ENCODE measurements at regions not wholly inside any gene's neighbourhood (a gene's known extent, or its start where the extent isn't known, plus 50 kb on each side); places are given as distances from the start of the nearest gene placed in this dataset.
"Not testable (repeated sequence)": the region's sequence is repeated elsewhere in the genome, so short reads cannot be mapped to it uniquely, and the experiment has no call there.

DNA sequence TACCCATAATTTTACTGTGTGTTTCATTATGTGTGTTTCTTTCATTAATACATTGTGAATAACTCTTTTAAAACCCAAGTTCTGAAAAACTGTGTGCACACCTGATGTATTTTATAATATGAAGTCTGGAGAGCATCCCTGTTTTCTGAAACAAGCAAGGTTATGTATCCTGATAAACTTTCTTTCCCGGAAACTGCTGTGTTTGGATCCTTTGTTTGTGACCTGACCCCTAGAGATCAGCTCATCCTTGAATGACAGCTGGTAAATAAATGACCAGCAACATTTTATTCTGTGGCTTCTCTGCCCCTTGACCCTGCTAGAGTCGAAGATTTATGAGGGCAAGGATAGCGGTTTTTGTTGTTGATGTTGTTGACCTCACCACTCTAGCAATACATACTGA is 535.6 kb upstream of the ZFP42 start:
- no peak for DNase-seq

DNA sequence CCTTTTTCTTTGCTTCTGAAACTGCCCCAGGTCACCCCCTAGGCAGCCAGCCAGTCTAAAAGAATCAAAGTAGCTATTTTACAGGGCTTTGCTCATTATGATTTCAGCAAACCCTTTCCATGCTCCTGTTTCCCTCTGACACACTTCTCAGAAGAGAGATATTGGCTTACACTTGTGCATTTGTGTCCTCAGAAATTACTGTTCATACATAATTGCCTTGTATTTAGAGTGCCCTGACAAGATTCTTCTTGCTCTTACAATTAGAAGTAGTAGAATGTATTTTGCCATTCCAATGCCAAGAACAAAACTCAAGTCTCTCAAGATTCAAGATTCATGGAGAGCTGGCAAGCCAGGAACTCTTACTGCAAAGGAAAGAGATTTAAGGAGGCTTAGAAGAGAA is 531.0 kb upstream of the ZFP42 start:
- no peak for DNase-seq

DNA sequence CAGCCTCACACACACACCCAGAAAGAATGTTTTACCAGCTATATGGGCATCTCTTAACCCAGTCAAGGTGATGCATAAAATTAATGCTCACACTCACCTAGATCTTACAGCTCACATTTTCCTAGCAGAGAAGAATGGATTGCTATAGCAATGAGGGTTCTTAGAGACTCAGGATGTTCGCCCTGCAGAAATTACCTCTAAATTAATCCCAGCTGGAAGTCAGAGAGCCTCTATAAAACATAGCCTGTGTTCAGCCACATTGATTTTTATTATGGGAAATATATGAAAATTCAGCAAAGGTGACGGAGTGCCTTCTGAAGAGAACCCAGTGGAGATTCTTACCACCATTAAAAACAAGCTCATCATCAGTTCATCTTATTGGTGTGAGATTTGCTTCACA is 528.3 kb upstream of the ZFP42 start:
- DNase-seq: no peak

DNA sequence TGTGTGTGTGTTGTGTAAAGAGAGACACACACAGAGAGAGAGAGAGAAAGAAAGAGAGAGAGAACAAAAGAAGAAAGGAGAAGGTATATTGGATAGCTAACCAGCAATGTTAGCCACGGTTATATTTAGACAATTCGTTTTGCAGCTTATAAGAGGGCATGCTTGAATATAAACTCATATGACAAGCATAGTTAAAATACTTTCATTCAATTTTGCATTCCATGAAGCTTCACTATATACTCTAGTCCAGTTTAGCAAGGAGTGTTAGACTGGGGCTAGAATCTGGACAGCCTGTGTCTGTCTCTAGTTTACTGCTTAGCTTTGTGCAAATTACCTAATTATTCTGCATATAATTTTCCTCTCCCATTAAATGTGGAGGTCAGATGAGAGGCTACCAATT is 525.9 kb upstream of the ZFP42 start:
- DNase-seq: no peak

DNA sequence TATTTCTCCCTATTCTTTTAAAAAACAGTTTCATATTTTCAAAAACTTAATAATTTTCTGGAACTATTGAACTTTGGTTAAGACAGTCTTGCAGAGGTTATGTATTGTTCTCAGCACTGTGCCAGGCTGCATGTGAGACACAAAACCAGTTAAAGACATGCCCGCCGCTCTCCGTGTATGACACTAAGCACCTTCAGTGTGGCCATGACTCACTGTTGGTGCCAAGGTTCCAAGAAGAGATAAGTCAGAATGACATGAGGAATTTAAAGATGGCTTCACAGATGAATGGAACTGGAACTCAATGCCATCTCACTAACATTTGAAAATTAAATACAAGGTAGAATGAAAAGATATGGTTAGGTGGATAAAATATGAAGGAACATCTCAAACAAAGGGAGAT is 525.5 kb upstream of the ZFP42 start:
- no peak for DNase-seq

DNA sequence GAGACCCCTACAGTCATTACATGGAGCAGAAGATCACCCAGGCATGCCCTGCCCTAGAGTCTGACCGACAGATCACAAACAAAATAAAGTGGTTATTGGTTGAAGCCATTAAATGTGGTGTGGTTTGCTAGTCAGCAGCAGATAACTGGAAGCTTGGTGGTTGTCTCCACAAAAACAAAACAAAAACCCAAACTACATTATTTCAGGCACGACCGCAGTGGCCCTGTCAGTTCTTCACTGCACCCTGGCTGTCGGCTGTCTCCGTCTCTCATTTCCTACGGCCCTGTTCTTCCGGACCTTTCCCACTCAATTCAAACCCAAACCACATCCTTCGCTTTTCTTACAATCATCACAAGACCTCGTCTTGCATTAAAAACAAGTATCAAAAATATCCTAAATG is 521.3 kb upstream of the ZFP42 start:
- no peak for DNase-seq

DNA sequence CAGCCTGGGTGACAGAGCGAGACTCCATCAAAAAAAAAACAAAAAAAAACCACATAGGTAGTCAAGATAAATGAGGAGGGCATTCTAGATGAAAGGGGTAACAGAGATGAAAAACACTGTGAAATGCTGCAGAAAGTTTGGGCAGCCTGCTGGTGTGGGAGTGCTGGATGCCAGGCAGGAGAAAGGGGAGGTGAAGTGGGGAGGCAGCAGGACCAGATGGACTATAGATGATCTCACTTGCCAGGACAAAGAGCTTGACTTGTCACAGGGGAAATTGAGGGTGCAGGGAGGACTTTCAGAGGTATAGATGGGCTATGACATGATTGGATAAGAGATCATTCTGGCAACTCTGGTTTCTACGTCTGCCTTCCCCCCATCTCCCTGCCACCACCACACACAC is 519.7 kb upstream of the ZFP42 start:
- DNase-seq: no peak

DNA sequence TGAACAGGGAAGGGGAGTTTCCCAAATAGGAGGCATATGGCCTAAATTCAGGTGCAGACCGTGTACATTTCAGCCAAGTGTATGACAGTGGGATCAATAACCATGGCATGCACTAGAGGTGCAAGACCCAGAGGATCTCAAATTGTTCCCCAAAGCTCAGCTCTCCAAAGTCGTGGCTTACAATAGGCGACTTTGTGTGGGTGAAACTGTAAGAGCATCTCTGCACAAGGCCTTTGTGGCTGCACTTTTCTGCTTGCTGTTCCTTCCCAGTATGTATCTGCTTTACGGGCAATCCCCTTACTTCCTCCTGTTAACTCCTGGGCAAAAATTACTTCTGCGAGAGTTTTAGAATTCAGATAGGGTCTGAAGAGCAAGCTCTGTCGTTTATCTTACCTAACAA is 518.3 kb upstream of the ZFP42 start:
- DNase-seq: no peak

DNA sequence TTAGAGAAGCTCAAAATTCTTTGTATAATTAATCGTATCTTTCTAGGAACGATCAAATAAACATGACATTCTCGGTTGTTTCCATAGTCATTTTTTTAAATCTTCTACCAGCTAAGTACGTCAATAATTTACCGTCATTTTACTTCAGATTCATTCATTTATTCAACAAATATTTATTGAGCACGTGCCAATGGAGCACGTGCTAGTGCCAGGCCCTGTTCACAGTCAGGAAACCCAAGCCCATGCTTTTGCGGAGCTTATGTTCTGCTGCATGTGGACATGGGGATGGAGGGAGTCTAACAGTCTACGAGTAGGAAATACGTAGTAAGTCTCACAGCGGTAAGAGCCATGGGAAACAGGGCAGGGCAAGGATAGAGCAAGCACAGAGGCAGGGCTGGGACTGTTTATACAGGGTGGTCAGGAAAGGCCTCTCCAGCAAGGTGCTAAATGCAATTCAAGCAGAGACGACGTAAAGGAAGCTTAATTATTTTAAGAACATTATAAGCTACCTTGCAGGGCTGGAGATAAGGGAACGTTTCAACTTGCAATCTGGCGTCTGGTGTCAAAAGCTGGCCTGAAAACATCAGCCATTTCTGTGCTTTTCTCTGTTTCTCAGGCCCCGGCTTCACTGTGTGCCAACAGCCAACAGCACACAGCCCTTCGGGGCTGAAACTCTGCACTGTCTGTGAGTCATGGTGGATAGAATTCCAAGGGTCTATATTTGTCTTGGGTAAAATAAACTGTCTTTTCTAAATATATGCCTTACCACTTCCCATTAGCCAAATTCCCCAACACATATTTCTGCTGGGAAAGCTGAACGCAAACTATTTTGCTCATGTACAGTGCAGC is 517.1 kb upstream of the ZFP42 start:
- DNase-seq: peak; percentile 69

DNA sequence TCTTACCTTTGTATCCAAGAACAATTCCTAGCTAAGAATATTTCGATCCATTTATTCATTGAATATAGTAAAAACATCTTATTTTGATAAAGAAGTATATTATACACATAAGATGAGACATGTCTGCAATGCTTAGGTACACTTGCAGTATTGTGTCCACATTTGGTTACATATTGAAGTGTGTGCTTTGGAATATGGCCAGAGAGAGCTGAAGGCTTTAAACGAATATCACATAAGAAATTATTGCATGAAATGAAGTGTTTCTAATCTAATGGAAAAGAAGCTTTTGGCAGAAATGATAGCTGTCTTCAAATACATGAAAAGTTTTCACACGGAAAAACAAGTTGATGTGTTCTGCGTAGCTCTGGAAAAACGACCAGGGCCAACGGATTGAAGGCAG is 516.1 kb upstream of the ZFP42 start:
- DNase-seq: no peak

DNA sequence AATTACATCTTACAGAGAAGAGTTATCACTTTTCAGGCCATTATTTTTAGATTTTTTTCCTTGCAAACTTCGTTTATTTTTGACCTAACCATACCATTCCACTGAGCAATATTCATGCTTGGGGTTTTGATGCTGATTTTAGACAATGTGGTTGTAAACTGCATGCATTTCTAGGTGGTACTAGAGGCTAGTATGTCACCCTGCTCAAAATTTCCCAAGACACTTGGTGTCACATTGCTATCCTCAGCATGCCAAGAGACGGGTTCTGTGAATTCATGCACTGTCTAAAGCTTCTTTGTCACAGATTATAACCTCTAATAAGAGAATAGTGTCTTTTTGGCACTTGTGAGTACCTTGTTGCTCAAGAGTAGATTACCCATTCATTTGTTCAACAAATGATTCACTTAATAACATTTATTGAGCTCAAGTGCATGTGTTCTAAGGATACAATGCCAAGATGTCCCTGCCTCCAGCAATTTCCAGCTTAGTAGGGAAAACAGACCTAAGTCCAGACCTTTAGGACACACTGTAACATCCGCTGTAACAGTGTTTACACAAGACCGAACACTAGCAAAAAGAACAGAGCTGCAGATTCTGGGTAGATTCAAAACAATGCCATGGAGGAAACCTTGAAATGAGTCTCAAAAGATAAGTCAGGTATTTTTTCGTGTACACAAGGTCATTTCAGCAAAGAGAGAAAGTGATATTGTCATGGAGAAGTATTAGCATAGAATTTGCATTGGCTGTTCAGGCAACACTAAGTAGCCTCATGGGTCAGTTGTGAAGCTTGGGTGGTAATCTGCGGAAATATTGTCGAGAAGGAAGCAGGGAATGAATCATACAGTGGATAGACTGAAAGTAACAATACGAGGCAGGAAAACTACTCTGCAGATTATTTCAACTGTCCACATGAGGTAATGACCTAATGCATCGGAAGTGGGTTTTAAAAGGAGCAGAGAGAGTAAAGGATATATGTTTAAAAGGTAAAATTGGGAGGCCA is 515.1 kb upstream of the ZFP42 start:
- DNase-seq: peak; percentile 1

DNA sequence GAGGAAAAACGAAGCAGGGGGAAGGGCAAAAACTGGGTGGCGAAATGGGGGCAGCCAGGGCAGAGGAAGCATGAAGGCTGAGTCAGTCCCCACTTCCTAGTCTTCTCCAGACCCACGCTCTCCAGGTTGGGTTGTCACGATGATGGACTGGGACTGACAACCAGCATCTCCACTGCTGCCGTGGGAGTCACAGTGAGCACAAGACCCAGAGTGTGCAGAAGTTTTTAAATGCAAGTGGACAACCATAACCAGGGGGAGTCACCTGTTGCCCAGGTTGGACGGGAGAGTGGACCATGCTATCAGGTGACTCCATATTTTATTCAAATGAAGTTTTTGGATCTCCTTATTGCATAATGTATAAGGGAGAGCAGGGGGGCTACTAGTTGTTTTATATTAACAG is 511.4 kb upstream of the ZFP42 start:
- no peak for DNase-seq

DNA sequence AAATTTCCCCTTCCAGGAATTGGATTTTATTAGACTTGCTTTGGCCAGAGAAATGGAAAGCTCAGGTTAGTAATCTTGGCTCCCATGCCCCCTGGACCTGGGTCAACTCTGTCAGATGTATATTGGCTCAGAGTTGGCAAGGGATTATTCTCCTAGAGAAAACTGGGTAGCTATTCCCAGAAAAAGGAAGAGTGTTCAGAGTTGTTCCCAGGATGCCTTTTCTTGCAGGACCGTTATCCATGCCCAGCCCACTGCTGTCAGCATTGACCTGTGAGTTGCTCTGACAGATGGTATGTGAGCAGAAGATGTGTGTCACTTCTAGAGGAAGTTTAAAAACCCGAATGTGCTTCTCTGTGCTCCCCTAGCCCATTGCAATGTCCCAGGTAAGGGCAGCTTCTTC is 509.9 kb upstream of the ZFP42 start:
- DNase-seq: no peak

DNA sequence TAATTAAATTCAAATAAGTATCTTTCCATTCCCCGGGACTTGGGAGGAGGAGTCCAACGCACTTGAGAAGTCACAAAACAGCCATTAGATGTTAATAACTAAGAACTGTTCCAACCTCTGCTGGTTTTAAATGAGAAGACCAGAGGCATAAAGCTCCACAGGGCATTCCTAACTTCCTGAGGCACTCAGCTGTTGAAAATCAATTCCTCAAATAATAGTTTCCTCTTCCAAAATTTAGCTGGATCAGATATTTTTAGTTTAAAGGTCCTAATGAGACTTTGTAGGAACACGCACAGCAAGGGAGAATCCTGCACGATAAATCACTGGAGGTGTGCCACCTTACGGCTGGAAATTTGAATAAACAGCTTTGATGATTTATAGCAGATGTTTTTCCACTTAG is 504.3 kb upstream of the ZFP42 start:
- DNase-seq: no peak

DNA sequence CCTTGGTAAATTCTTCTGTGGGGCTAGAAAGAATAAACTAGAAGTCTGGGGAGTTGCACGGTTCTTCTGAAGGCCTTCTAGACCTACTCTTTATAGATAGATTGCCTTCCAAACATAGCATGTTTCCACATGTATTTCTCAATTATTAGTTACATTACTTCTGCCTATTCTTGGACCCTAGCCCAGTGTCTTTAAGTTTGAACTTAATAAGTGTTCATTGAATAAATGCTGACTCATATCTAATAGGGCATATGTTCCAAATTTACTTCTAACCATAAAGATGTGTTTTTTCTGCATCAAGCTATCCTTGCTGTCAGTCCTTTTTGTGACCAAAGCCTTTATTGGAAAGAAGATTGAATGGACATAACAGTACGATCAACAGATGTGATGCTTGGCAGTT is 503.6 kb upstream of the ZFP42 start:
- DNase-seq: no peak

DNA sequence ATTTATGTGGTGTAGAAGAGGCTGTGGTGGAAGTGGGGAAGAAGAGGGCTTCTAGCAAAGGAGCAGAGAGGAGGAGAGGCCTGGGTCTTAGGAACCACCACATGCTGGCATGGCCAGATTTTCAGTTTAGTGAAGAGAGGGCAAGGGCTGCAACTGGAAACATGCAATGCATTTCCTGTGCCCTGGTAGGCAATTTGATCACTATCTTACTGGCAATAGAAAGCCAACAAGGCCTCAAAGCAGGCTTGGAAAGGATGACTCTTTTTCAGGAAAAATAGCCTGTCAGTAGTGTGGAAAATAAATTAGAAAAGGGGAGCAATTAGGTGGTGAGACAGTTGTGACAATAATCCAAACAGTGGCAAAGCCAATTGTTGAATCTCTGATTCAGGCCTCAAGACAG is 501.9 kb upstream of the ZFP42 start:
- DNase-seq: no peak

DNA sequence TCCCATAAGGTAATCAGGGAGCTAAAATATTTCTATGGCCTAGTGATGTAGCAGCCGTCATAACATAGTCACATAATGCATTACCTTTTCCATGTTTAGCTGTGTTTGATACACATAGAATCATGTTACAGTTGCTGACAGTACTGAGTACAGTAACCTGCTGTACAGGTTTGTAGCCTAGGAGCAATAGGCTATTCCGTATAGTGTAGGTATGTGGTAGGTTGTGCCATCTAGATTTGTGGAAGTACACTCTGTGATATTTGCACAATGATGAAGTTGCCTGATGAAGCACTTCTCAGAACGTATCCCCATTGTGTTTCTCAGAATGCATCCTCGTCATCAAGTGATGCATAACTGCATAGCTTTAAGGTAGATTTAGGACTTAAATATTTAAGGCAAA is 495.6 kb upstream of the ZFP42 start:
- no peak for DNase-seq

DNA sequence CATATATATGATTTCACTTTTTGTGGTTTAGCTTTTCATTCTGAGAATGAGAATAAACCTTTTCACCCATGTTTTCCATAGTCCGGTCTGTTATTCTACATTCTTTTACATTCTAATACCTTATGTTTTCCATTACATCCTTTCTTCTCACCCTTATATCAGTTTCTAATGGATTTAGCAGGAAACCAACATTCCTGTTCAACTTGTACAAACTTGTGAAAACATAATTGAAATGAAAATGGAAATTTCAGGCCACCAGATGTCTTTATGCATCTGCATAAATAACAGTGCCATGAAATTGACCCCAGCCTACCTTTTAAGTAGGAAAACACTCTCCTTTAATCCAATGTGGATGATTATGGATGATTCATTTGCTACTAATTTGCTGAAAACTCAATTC is 494.8 kb upstream of the ZFP42 start:
- DNase-seq: no peak

DNA sequence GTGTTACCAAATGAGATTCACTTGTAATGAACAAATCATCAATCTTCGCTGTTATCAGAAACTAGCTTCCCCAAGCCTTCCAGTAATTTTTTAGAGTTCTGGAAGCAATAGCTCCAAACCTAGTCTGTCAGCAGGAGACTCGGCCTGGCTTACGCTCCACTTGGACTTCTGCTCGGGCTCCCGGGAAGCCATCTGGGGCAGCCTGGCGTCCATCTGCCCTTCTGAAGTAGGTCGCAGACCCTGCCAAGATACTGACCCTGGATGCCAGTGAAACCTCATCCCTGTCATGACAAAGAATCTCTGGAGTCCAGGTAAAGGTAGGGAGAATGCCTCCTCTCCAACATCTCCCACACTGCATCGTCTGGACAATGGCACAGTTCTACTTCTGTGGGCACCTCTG is 493.8 kb upstream of the ZFP42 start:
- no peak for DNase-seq

DNA sequence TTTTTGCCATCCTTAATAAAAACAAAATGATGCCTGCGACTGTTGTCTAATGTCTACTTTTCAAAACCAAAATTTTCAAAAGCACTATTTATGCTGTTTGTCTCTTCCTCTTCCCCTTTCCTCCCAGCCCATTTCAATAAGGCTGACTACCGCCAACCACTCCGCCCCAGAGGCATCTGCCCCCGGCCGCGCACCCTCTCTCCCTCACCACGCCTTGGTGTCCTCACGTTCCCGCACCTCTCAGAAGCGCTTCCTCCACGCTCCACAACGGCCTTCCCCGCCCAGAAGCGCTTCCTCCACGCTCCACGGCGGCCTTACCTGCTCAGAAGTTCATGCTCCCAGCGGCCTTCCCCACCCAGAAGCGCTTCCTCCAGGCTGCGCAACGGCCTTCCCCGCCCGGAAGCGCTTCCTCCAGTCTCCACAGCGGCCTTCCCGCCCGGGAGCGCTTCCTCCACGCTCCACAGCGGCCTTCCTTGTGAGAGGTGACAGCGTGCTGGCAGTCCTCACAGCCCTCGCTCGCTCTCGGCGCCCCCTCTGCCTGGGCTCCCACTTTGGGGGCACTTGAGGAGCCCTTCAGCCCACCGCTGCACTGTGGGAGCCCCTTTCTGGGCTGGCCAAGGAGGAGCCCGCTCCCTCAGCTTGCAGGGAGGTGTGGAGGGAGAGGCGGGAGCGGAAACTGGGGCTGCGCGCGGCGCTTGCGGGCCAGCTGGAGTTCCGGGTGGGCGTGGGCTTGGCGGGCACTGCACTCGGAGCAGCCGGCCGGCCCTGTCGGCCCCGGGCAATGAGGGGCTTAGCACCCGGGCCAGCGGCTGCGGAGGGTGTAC is 490.4 kb upstream of the ZFP42 start:
- no peak for DNase-seq

DNA sequence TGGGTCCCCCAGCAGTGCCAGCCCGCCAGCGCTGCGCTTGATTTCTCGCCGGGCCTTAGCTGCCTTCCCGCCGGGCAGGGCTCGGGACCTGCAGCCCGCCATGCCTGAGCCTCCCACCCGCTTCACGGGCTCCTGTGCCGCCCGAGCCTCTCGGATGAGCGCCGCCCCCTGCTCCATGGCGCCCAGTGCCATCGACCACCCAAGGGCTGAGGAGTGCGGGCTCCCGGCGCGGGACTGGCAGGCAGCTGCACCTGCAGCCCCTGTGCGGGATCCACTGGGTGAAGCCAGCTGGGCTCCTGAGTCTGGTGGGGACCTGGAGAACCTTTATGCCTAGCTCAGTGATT is 489.8 kb upstream of the ZFP42 start:
- DNase-seq: not testable (repeated sequence)

DNA sequence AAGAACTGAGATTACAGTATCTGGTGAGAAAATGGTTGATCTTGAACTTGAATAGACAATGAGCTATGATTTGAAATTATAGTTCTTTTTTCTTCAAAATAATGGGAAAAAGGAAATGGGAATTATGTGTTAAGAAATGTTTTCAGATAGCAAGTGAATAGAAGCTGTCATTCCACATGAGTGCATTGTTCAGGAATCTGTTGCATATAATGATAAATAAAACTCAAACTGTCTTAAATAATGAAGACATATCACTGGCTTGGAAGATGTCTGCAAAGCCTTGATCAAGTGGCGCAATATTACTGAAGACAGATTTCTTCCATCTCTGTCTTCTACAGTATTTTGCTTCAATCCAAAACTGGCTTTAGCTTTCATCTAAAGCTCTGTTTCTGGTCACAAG is 479.3 kb upstream of the ZFP42 start:
- no peak for DNase-seq

DNA sequence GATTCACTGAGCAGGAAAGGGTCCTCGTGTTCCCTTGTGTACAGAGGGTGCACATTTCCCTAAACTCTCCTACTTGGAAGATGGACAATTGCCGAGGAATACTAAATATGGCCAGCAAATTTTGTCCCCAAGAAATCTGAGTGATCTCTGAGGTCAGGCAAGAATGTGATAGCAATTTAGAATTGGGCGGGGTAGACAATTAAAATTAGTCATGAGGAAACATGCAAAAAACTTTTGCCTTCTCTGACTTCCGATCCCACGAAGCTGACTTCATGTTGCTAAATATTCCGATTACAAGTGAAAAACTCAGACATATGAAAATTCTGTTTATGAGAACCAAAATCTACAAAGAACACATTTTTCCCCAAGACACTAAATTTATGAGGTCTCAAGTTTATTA is 453.9 kb upstream of the ZFP42 start:
- DNase-seq: no peak
